ENCODE measurements at regions not wholly inside any gene's neighbourhood (a gene's known extent, or its start where the extent isn't known, plus 50 kb on each side); places are given as distances from the start of the nearest gene placed in this dataset.

DNA sequence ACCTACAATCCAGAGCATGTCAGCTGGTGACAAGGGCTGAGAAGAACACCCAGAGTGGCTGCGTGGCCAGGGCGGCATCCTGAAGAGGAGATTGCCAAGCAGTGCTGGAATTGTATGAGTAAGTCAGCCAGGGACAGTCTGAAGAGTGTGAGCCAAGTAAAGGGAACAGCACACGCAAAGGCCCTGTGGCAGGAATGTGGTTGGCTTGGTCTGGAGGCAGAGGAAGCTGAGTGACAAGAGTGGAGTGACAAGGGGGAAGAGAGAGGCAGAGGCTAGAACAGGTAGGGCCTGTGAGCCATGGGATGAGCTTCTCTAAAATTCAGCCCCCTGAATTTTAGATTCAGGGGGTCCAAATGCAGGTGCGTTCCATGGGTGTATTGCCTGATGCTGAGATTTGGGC is 53.7 kb upstream of the UQCRFS1 start:
- intact Hi-C loops (cut with micrococcal nuclease), result no loop called here

More for the DNA sequence above, 53.7 kb upstream of the UQCRFS1 start:
- no peaks in the 10 kb centered on the region for H3K9me2 ChIP-seq (ENCODE audit: insufficient read depth)
- DNase-seq (ENCODE audit: low read depth, low spot score), result no peak
- no peaks in the 10 kb centered on the region for H3K36me3 ChIP-seq (ENCODE audit: control insufficient read depth in 1 of 2, insufficient read depth in 2 of 2, low read length in 2 of 2)
- H2AFZ ChIP-seq (ENCODE audit: low read depth, low read length, poor library complexity, severe bottlenecking), result no peak overlapping the region
- no peak overlapping the region for H3K27ac ChIP-seq (ENCODE audit: low read depth, low read length)
- H3K79me2 ChIP-seq (ENCODE audit: insufficient read depth, low read length), result no peaks in the 10 kb centered on the region
- no peaks in the 10 kb centered on the region for H3K4me1 ChIP-seq (ENCODE audit: control insufficient read depth in 1 of 2, insufficient read depth in 2 of 2, low read length in 2 of 2)
- ATAC-seq, result no peak
- no peaks in the 10 kb centered on the region for H3K27me3 ChIP-seq (ENCODE audit: insufficient read depth, low read length)
- H3K4me2 ChIP-seq (ENCODE audit: low read length), result no peak overlapping the region
- H3K9me3 ChIP-seq (ENCODE audit: control insufficient read depth in 1 of 2, insufficient read depth in 1 of 2, low read depth in 1 of 2, low read length in 2 of 2), result no peaks in the 10 kb centered on the region
- no peak for TF ChIP-seq EZH2phosphoT487 (IDR thresholded peaks at IDR 0.05; ENCODE audit: borderline replicate concordance)
- TF ChIP-seq CEBPB (IDR thresholded peaks at IDR 0.05; ENCODE audit: low read depth), result no peak
- TF ChIP-seq ELF1 (IDR thresholded peaks at IDR 0.05; ENCODE audit: borderline replicate concordance, low read depth), result no peak
- TF ChIP-seq, protein P1, sequence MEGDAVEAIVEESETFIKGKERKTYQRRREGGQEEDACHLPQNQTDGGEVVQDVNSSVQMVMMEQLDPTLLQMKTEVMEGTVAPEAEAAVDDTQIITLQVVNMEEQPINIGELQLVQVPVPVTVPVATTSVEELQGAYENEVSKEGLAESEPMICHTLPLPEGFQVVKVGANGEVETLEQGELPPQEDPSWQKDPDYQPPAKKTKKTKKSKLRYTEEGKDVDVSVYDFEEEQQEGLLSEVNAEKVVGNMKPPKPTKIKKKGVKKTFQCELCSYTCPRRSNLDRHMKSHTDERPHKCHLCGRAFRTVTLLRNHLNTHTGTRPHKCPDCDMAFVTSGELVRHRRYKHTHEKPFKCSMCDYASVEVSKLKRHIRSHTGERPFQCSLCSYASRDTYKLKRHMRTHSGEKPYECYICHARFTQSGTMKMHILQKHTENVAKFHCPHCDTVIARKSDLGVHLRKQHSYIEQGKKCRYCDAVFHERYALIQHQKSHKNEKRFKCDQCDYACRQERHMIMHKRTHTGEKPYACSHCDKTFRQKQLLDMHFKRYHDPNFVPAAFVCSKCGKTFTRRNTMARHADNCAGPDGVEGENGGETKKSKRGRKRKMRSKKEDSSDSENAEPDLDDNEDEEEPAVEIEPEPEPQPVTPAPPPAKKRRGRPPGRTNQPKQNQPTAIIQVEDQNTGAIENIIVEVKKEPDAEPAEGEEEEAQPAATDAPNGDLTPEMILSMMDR (IDR thresholded peaks at IDR 0.05 in 2 of 3, conservative IDR thresholded peaks at IDR 0.05 in 1 of 3; ENCODE audit: borderline replicate concordance in 1 of 3, insufficient read depth in 1 of 3, low read depth in 2 of 3, low read length in 2 of 3), result no peak
- no peak for TF ChIP-seq FOSL1 (IDR thresholded peaks at IDR 0.05; ENCODE audit: low read depth)
- no peak for TF ChIP-seq POLR2AphosphoS5 (IDR thresholded peaks at IDR 0.05; ENCODE audit: low read depth, low read length)
- TF ChIP-seq EZH2 (IDR thresholded peaks at IDR 0.05), result no peak
- TF ChIP-seq, protein P2, sequence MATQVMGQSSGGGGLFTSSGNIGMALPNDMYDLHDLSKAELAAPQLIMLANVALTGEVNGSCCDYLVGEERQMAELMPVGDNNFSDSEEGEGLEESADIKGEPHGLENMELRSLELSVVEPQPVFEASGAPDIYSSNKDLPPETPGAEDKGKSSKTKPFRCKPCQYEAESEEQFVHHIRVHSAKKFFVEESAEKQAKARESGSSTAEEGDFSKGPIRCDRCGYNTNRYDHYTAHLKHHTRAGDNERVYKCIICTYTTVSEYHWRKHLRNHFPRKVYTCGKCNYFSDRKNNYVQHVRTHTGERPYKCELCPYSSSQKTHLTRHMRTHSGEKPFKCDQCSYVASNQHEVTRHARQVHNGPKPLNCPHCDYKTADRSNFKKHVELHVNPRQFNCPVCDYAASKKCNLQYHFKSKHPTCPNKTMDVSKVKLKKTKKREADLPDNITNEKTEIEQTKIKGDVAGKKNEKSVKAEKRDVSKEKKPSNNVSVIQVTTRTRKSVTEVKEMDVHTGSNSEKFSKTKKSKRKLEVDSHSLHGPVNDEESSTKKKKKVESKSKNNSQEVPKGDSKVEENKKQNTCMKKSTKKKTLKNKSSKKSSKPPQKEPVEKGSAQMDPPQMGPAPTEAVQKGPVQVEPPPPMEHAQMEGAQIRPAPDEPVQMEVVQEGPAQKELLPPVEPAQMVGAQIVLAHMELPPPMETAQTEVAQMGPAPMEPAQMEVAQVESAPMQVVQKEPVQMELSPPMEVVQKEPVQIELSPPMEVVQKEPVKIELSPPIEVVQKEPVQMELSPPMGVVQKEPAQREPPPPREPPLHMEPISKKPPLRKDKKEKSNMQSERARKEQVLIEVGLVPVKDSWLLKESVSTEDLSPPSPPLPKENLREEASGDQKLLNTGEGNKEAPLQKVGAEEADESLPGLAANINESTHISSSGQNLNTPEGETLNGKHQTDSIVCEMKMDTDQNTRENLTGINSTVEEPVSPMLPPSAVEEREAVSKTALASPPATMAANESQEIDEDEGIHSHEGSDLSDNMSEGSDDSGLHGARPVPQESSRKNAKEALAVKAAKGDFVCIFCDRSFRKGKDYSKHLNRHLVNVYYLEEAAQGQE (IDR thresholded peaks at IDR 0.05; ENCODE audit: low read depth), result no peak
- no peak for TF ChIP-seq SP1 (IDR thresholded peaks at IDR 0.05; ENCODE audit: low read depth)
- TF ChIP-seq, protein P3, sequence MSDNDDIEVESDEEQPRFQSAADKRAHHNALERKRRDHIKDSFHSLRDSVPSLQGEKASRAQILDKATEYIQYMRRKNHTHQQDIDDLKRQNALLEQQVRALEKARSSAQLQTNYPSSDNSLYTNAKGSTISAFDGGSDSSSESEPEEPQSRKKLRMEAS (IDR thresholded peaks at IDR 0.05), result no peak
- no peak overlapping the region for H3K9ac ChIP-seq (ENCODE audit: low read length)
- no peak overlapping the region for H3K4me3 ChIP-seq (replicated peaks in 1 of 2; ENCODE audit: low read depth in 1 of 2, low read length in 2 of 2)
- CTCF ChIA-PET, result no interaction called here
- no peaks in the 10 kb centered on the region for H4K20me1 ChIP-seq (ENCODE audit: insufficient read depth)
- RAD21 ChIA-PET (ENCODE audit: low non-redundant PET in 1 of 2, low total read pairs in 2 of 2, uncharacterized antibody in 2 of 2, unreplicated experiment in 2 of 2), result no interaction called here
- BruUV-seq (replicated peaks), result no TSS peak
- POLR2A ChIA-PET, result no interaction called here
